Renal pelvis (tissue), 1 donor: ENCODE measurements at regions not wholly inside any gene's neighbourhood (a gene's known extent, or its start where the extent isn't known, plus 50 kb on each side); places are given as distances from the start of the nearest gene placed in this dataset.

Experiments
- DNase-seq: peaks from one replicate; pipeline ENCODE4 v3.0.0-alpha.2; 2013

GRCh38 chr3:14590569-14590968, 50.4 kb upstream of the GRIP2 start:
- no peak for DNase-seq

DNA sequence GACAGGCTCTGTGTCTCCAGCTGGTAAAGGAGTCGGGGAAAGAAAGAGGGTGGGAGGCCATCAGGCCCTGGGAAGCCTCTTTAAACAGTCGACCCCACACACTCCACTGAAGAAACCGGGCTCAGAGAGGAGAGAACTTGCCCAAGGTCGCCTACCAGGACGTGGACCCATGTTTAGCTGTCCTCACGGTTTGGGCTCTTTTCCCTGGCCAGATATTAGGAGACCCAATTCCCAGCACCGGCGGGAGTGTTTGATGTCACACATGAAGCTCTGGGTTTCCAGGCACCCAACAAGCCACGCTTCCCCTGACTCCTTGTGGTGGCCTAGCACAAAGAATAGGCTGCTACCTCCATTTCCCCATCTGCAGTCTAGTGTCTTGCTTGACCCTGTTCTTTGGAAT, 52.2 kb upstream of the GRIP2 start:
- no peak for DNase-seq

DNA sequence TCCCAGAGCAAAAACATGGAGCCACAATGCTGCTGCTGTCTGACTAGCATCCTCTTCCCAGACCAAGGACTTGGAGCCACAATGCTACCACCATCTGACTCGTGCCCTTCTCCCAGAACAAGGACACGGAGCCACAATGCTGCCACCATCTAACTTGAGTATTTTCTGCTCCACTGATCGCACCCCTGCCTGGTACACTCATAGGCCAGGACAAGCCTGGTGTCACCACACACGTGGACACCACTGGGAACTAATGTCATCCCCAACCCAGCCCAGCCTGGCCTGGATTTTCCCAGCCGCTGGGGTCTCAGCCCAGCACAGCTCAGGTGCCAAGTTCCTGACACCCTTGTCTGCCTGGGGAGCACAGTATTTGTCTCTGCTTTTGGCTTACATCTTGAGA, 52.7 kb upstream of the GRIP2 start:
- DNase-seq = no peak

- DNase-seq = no peak
Observed at GRCh38 chr3:14594234-14594633, 54.1 kb upstream of the GRIP2 start.

GRCh38 chr3:14595561-14595960, 55.4 kb upstream of the GRIP2 start:
- no peak for DNase-seq

DNA sequence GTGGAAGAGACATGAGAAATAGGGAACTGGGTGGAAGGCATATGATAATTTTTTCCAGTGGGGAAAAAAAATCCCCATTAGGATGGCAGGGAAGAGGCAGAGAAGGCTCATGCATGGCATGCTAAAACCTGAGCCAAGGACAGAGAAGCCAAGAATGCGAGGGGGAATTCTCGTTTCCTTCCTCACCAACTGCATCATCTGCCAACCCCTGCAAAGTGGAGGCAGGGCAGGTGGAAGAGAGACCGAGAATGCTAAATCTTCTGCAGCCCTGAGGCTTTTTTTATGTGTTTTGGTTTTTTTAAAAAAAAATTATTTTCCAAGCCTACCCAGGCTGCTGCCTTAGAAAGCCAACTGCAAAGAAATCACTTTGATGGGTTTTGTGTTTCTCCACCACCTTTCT, 54.3 kb upstream of the CCDC174 start:
- DNase-seq = no peak

- DNase-seq = peak; percentile 49
Observed at GRCh38 chr3:14598143-14598569, 53.4 kb upstream of the CCDC174 start.

DNA sequence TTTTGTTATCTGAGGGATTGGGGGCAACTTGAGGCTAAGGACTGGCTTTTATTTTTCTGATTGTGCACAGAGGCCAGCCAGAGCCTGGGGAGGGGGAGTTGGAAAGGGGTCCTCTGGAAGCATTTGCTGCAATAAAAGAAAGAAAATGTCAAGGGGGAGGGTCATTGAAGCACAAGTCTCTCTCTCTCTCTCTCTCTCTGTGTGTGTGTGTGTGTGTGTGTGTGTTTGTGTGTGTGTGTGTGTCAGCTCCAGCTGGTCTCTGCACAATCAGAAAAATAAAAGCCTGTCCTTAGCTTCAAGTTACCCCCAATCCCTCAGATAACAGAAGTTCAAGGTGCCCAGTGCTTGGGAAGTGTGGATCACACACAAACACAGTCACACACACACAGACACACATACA, 52.1 kb upstream of the CCDC174 start:
- no peak for DNase-seq

- no peak for DNase-seq
Observed at GRCh38 chr3:14600075-14600474, 51.5 kb upstream of the CCDC174 start.

GRCh38 chr3:14600856-14601610, 50.5 kb upstream of the CCDC174 start:
- DNase-seq = no peak

DNA sequence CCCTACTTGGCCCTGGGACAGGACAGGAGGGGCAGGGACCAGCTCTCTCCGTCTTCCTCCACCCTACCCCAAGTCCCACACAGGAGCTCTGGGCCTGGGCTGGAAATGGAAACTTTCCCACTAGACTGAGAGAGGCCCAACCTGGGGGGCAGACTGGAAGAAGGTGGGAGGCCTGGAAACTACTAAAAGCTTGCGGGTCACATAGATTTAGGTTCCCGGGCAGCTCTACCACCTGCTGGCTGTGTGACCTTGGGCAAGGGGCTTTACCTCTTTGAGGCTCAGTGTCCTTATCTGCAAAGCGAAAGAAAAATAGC, 49.9 kb upstream of the CCDC174 start:
- no peak for DNase-seq
